ENCODE measurements at regions not wholly inside any gene's neighbourhood (a gene's known extent, or its start where the extent isn't known, plus 50 kb on each side); places are given as distances from the start of the nearest gene placed in this dataset.

GRCh38 chr1:221206076-221206475, 326.8 kb downstream of the HLX start:
- TF ChIP-seq CTCF (IDR thresholded peaks at IDR 0.05): no peak
- no peak for TF ChIP-seq POLR2A (IDR thresholded peaks at IDR 0.05)

All from testis (tissue), 2 donors.